B cell (primary cell): ENCODE measurements at regions not wholly inside any gene's neighbourhood (a gene's known extent, or its start where the extent isn't known, plus 50 kb on each side); places are given as distances from the start of the nearest gene placed in this dataset.

ENCODE experiments used
- ATAC-seq: fragments of 200-7000 bp; cut with Tn5 transposase; one replicate; pipeline ENCODE4 v1.10.0; 2021; ENCODE audit warnings: low read depth, mild to moderate bottlenecking, moderate number of reproducible peaks, moderate library complexity
- CTCF ChIA-PET: fragments of 350-600 bp; sonication (Branson Sonifier 250); formaldehyde crosslinking; loops from one replicate; lab custom pipeline; 2021; ENCODE audit warnings: antibody characterized with exemption, inconsistent platforms; lab: Charles Lee
- POLR2A ChIA-PET: fragments of 350-600 bp; sonication (Branson Sonifier 250); formaldehyde crosslinking; loops from one replicate; lab custom pipeline; 2021; ENCODE audit warnings: antibody characterized with exemption; lab: Charles Lee
- DNase-seq: peaks from one replicate; pipeline ENCODE4 v3.0.0; 2013
- H2AFZ ChIP-seq: 2 replicates; pipeline ENCODE4 v1.6.1; 2012; ENCODE audit warnings: mild to moderate bottlenecking, low read depth, low read length; ENCODE audit not compliant: insufficient read depth, poor library complexity, severe bottlenecking
- H3K27ac ChIP-seq, 2 donors: 1 replicate in 1 of 2; 2 replicates in 1 of 2; pipeline ENCODE4 v1.5.1; 2012 to 2013; ENCODE audit warnings: low read length in 2 of 2, mild to moderate bottlenecking in 2 of 2, moderate library complexity in 1 of 2
- H3K27me3 ChIP-seq, 4 experiments: fragments of 200-600 bp in 1 of 4; sonication (generic) in 1 of 4; replicated peaks in 1 of 4; 1 replicate in 2 of 4; 2 replicates in 2 of 4; pipeline versions ENCODE4 v1.6.1 to v1.7.0; 2013 to 2016; ENCODE audit warnings: low read length in 3 of 4, mild to moderate bottlenecking in 2 of 4, mixed read lengths in 1 of 4, moderate library complexity in 1 of 4; ENCODE audit not compliant: insufficient read depth in 4 of 4, control insufficient read depth in 3 of 4; ENCODE audit errors: control extremely low read depth in 1 of 4
- H3K36me3 ChIP-seq, 2 experiments: replicated peaks in 1 of 2; 1 replicate in 1 of 2; 2 replicates in 1 of 2; pipeline versions ENCODE4 v1.6.1 to v1.7.1; 2013; ENCODE audit warnings: low read length in 1 of 2; ENCODE audit not compliant: insufficient read depth in 2 of 2, control insufficient read depth in 1 of 2; ENCODE audit errors: control extremely low read depth in 1 of 2, extremely low read depth in 1 of 2
- H3K4me1 ChIP-seq, 2 donors: fragments of 200-600 bp in 1 of 2; sonication (generic) in 1 of 2; 1 replicate in 1 of 2; 2 replicates in 1 of 2; pipeline versions ENCODE4 v1.5.1 to v1.6.1; 2013 to 2017; ENCODE audit warnings: low read length in 2 of 2; ENCODE audit not compliant: control insufficient read depth in 2 of 2, insufficient read depth in 2 of 2
- H3K4me2 ChIP-seq: replicated peaks from 2 replicates; pipeline ENCODE3; 2012; ENCODE audit warnings: mild to moderate bottlenecking, low read depth, low read length; ENCODE audit not compliant: poor library complexity, severe bottlenecking
- H3K4me3 ChIP-seq, 5 experiments: fragments of 200-600 bp in 1 of 5; sonication (generic) in 1 of 5; 1 replicate in 3 of 5; 2 replicates in 2 of 5; pipeline versions ENCODE4 v1.5.1 to v1.7.0; 2011 to 2016; ENCODE audit warnings: low read length in 4 of 5, mild to moderate bottlenecking in 4 of 5, low read depth in 2 of 5, control low read depth in 1 of 5, moderate library complexity in 1 of 5; ENCODE audit not compliant: insufficient read depth in 1 of 5; ENCODE audit errors: control extremely low read depth in 1 of 5, extremely low read depth in 1 of 5
- H3K79me2 ChIP-seq: fragments of 200-600 bp; sonication (generic); one replicate; pipeline ENCODE4 v1.6.0; 2016; ENCODE audit warnings: low read length; ENCODE audit not compliant: control insufficient read depth, insufficient read depth
- H3K9ac ChIP-seq: fragments of 200-600 bp; sonication (generic); 2 replicates; pipeline ENCODE4 v1.6.1; 2017; ENCODE audit warnings: mild to moderate bottlenecking, low read length, moderate library complexity
- H3K9me3 ChIP-seq, 3 donors: one replicate each; pipeline versions ENCODE4 v1.6.1 to v1.7.1; 2013; ENCODE audit warnings: low read length in 2 of 3; ENCODE audit not compliant: control insufficient read depth in 2 of 3, insufficient read depth in 1 of 3; ENCODE audit errors: control extremely low read depth in 1 of 3
- H4K20me1 ChIP-seq: 2 replicates; pipeline ENCODE4 v1.6.0; 2012; ENCODE audit warnings: mild to moderate bottlenecking, low read length; ENCODE audit not compliant: insufficient read depth, control insufficient read depth, poor library complexity, severe bottlenecking
- H3K27ac Mint-ChIP-seq: one replicate; pipeline ENCODE4 v1.8.0; 2021; ENCODE audit warnings: mixed read lengths
- H3K27me3 Mint-ChIP-seq: one replicate; pipeline ENCODE4 v1.8.0; 2021; ENCODE audit warnings: mixed read lengths
- H3K4me1 Mint-ChIP-seq: one replicate; pipeline ENCODE4 v1.8.0; 2021; ENCODE audit warnings: mixed read lengths
- H3K4me3 Mint-ChIP-seq: one replicate; pipeline ENCODE4 v1.8.0; 2021; ENCODE audit warnings: mixed read lengths
- H3K9me3 Mint-ChIP-seq: one replicate; pipeline ENCODE4 v1.8.0; 2022; ENCODE audit warnings: mixed read lengths; ENCODE audit not compliant: insufficient read depth
- EZH2 ChIP-seq: IDR thresholded peaks from 2 replicates; pipeline ENCODE4 v1.6.1; 2012; ENCODE audit warnings: borderline replicate concordance, low read depth, mild to moderate bottlenecking, moderate library complexity, low read length; ENCODE audit not compliant: insufficient read depth, poor library complexity, severe bottlenecking
- WGBS: methylation state at CpG from one replicate; pipeline ENCODE4 v1.1.5; 2013; ENCODE audit warnings: missing lambda C conversion rate; ENCODE audit not compliant: insufficient coverage; 5-methylcytosine and 5-hydroxymethylcytosine counted together
- intact Hi-C: fragments of 100-400 bp; cut with micrococcal nuclease; formaldehyde crosslinking; loops from one replicate; pipeline ENCODE4 v1.10.0; 2022
- TF ChIP-seq, protein P1 (sequence below): fragments of 200-600 bp; IDR thresholded peaks from one replicate; pipeline ENCODE4 v1.8.0; 2022; ENCODE audit warnings: antibody characterized with exemption, mild to moderate bottlenecking

DNA sequence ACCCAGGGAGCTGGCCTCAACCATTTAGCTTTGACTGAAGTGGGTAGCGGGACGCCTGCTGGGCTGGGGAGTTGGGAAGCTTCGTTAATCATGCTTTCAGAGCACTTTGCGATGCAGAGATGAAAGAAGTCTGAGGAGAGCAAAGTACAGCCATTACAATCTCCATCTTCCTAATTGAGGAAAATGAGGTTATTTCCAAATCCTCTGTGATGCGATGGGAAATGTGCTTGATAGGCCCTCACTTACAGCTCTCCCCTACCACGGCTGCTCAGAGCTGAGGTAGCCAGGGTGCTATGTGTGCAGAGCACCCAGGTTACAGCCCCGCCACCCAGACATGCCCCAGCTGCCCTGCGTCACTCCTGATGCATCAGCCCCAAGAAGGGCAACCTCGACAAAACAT lies 326.5 kb upstream of the KLHL29 start:
- intact Hi-C loops, result no loop called here
- ATAC-seq (no peak), DNase-seq (no peak)
- no peaks in the 10 kb centered on the region for H3K9me3 Mint-ChIP-seq
- Histone ChIP-seq H3K9me3 (no peaks in the 10 kb centered on the region), H2AFZ (no peak overlapping the region), H3K27ac (no peak overlapping the region), H4K20me1 (no peaks in the 10 kb centered on the region), H3K9ac (no peak overlapping the region), H3K36me3 (no peaks in the 10 kb centered on the region), H3K79me2 (no peaks in the 10 kb centered on the region), H3K27me3 (no peaks in the 10 kb centered on the region), H3K4me2 (no peak overlapping the region), H3K4me1 (no peaks in the 10 kb centered on the region), H3K4me3 (no peak overlapping the region)
- no peaks in the 10 kb centered on the region for H3K4me1 Mint-ChIP-seq
- no peaks in the 10 kb centered on the region for H3K27me3 Mint-ChIP-seq
- no peak overlapping the region for H3K4me3 Mint-ChIP-seq
- no peak for TF ChIP-seq EZH2
- TF ChIP-seq, protein P1, sequence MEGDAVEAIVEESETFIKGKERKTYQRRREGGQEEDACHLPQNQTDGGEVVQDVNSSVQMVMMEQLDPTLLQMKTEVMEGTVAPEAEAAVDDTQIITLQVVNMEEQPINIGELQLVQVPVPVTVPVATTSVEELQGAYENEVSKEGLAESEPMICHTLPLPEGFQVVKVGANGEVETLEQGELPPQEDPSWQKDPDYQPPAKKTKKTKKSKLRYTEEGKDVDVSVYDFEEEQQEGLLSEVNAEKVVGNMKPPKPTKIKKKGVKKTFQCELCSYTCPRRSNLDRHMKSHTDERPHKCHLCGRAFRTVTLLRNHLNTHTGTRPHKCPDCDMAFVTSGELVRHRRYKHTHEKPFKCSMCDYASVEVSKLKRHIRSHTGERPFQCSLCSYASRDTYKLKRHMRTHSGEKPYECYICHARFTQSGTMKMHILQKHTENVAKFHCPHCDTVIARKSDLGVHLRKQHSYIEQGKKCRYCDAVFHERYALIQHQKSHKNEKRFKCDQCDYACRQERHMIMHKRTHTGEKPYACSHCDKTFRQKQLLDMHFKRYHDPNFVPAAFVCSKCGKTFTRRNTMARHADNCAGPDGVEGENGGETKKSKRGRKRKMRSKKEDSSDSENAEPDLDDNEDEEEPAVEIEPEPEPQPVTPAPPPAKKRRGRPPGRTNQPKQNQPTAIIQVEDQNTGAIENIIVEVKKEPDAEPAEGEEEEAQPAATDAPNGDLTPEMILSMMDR, result no peak
- 86% methylated on average over 4 of the region's 9 CpGs for WGBS
- no peak overlapping the region for H3K27ac Mint-ChIP-seq
- ChIA-PET CTCF (no interaction called here), POLR2A (no interaction called here)

DNA sequence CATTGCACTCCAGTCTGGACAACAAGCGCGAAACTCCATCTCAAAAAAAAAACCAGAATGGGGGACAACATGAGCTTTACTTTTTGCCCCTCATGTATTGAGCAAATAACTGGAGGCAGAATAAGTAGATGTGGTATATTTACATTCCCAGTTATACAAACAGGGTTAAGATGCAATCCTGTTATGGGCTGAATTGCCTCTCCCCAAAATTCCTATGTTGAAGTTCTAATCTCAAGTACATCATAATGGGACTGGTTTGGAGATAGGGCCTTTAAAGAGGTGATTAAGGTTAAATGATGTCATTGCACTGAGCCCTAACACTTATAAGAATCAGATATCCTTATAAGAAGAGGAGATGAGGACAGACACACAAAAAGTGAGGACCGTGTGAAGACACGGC lies 319.8 kb upstream of the KLHL29 start:
- Histone ChIP-seq H3K36me3 (no peaks in the 10 kb centered on the region), H3K4me1 (no peaks in the 10 kb centered on the region), H2AFZ (no peak overlapping the region), H3K4me3 (no peak overlapping the region), H3K79me2 (no peaks in the 10 kb centered on the region), H4K20me1 (no peaks in the 10 kb centered on the region), H3K9ac (no peak overlapping the region), H3K4me2 (no peak overlapping the region), H3K27ac (no peak overlapping the region), H3K27me3 (no peaks in the 10 kb centered on the region), H3K9me3 (no peaks in the 10 kb centered on the region)
- WGBS, result 100% methylated on average over 1 of the region's 4 CpGs
- ChIA-PET POLR2A (no interaction called here), CTCF (no interaction called here)
- DNase-seq (no peak), ATAC-seq (no peak)
- Mint-ChIP-seq H3K27ac (no peak overlapping the region), H3K27me3 (no peaks in the 10 kb centered on the region), H3K4me1 (no peaks in the 10 kb centered on the region), H3K4me3 (no peak overlapping the region), H3K9me3 (no peaks in the 10 kb centered on the region)
- TF ChIP-seq EZH2, result no peak
- TF ChIP-seq, protein P1, result no peak
- intact Hi-C loops, result no loop called here
